OCI-LY7 (cell line): ENCODE measurements at regions not wholly inside any gene's neighbourhood (a gene's known extent, or its start where the extent isn't known, plus 50 kb on each side); places are given as distances from the start of the nearest gene placed in this dataset.

Experiments
- BruUV-seq: library from RNA; stranded (reverse); fragments of 400-500 nt; replicated peaks from 2 replicates; lab custom pipeline; 2021; lab: Mats Ljungman, UMichigan
- CTCF ChIA-PET: fragments of 300-600 bp; sonication (Branson Sonifier 250); formaldehyde crosslinking; loops from one replicate; lab custom pipeline; 2022; ENCODE audit warnings: antibody characterized with exemption; ENCODE audit not compliant: unreplicated experiment; lab: Charles Lee
- POLR2A ChIA-PET: fragments of 300-600 bp; sonication (Branson Sonifier 250); formaldehyde crosslinking; loops from one replicate; lab custom pipeline; 2022; ENCODE audit warnings: antibody characterized with exemption; lab: Charles Lee
- DNase-seq: peaks from one replicate; pipeline ENCODE4 v3.0.0-alpha.2; 2015; ENCODE audit warnings: low spot score
- H2AFZ ChIP-seq: fragments of 200-600 bp; sonication (generic), shearing (Covaris generic); 2 replicates; pipeline ENCODE4 v1.6.1; 2014; ENCODE audit warnings: mild to moderate bottlenecking, antibody characterized with exemption, low read length, moderate library complexity
- H3K27ac ChIP-seq: fragments of 200-600 bp; sonication (generic); 2 replicates; pipeline ENCODE4 v1.5.1; 2014; ENCODE audit warnings: mixed run types, low read depth, mild to moderate bottlenecking, moderate library complexity, low read length, inconsistent platforms; ENCODE audit not compliant: poor library complexity, severe bottlenecking
- H3K36me3 ChIP-seq: fragments of 200-600 bp; sonication (generic); 2 replicates; pipeline ENCODE4 v1.6.1; 2014; ENCODE audit warnings: mild to moderate bottlenecking, antibody characterized with exemption, low read length, moderate library complexity, mixed read lengths; ENCODE audit not compliant: insufficient read depth
- H3K4me1 ChIP-seq: fragments of 200-600 bp; sonication (generic); 2 replicates; pipeline ENCODE4 v1.5.1; 2014; ENCODE audit warnings: mild to moderate bottlenecking, low read length; ENCODE audit not compliant: insufficient read depth, poor library complexity, severe bottlenecking
- H3K4me2 ChIP-seq: fragments of 200-600 bp; sonication (generic); 2 replicates; pipeline ENCODE4 v1.6.1; 2014; ENCODE audit warnings: mild to moderate bottlenecking, low read length
- H3K4me3 ChIP-seq: fragments of 200-600 bp; sonication (generic); 2 replicates; pipeline ENCODE4 v1.5.1; 2014; ENCODE audit warnings: mild to moderate bottlenecking, low read depth, low read length; ENCODE audit not compliant: poor library complexity, severe bottlenecking
- H3K79me2 ChIP-seq: fragments of 200-600 bp; sonication (generic); 2 replicates; pipeline ENCODE4 v1.6.1; 2016; ENCODE audit warnings: low read depth, mild to moderate bottlenecking, low read length, moderate library complexity, mixed read lengths; ENCODE audit not compliant: insufficient read depth
- H3K9me2 ChIP-seq: fragments of 200-600 bp; sonication (generic); 2 replicates; pipeline ENCODE4 v1.6.1; 2016; ENCODE audit warnings: mild to moderate bottlenecking, low read length, mixed read lengths; ENCODE audit not compliant: insufficient read depth
- H3K9me3 ChIP-seq: fragments of 200-600 bp; sonication (generic); 2 replicates; pipeline ENCODE4 v1.6.1; 2014; ENCODE audit warnings: mild to moderate bottlenecking, mixed run types, low read length, mixed read lengths
- H4K20me1 ChIP-seq: fragments of 200-600 bp; sonication (generic); 2 replicates; pipeline ENCODE4 v1.6.1; 2014; ENCODE audit warnings: mild to moderate bottlenecking, antibody characterized with exemption, low read length, moderate library complexity, mixed read lengths; ENCODE audit not compliant: insufficient read depth
- EZH2phosphoT487 ChIP-seq: fragments of 200-600 bp; sonication (generic); IDR thresholded peaks from 2 replicates; pipeline ENCODE4 v1.6.1; 2018; ENCODE audit warnings: low read depth, borderline replicate concordance, mild to moderate bottlenecking, mixed run types, antibody characterized with exemption, low read length, moderate library complexity, mixed read lengths
- intact Hi-C: fragments of 100-400 bp; cut with micrococcal nuclease; formaldehyde crosslinking; loops from one replicate; pipeline ENCODE4 v1.10.0; 2022; ENCODE audit not compliant: unreplicated experiment
- TF ChIP-seq, protein P1 (sequence below): fragments of 200-600 bp; sonication (generic); conservative IDR thresholded peaks from 2 replicates; pipeline ENCODE4 v1.5.1; 2014; ENCODE audit warnings: mild to moderate bottlenecking, antibody characterized with exemption, low read length, moderate library complexity, mixed read lengths

- Histone ChIP-seq H3K27ac (no peak overlapping the region), H2AFZ (no peak overlapping the region), H3K79me2 (no peaks in the 10 kb centered on the region), H3K36me3 (no peaks in the 10 kb centered on the region), H3K4me2 (no peak overlapping the region), H3K9me3 (no peaks in the 10 kb centered on the region), H3K4me1 (no peaks in the 10 kb centered on the region), H4K20me1 (no peaks in the 10 kb centered on the region), H3K9me2 (no peaks in the 10 kb centered on the region), H3K4me3 (no peak overlapping the region)
- TF ChIP-seq, protein P1, sequence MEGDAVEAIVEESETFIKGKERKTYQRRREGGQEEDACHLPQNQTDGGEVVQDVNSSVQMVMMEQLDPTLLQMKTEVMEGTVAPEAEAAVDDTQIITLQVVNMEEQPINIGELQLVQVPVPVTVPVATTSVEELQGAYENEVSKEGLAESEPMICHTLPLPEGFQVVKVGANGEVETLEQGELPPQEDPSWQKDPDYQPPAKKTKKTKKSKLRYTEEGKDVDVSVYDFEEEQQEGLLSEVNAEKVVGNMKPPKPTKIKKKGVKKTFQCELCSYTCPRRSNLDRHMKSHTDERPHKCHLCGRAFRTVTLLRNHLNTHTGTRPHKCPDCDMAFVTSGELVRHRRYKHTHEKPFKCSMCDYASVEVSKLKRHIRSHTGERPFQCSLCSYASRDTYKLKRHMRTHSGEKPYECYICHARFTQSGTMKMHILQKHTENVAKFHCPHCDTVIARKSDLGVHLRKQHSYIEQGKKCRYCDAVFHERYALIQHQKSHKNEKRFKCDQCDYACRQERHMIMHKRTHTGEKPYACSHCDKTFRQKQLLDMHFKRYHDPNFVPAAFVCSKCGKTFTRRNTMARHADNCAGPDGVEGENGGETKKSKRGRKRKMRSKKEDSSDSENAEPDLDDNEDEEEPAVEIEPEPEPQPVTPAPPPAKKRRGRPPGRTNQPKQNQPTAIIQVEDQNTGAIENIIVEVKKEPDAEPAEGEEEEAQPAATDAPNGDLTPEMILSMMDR = no peak
- TF ChIP-seq EZH2phosphoT487 = no peak
- intact Hi-C loops = no loop called here
- no peak for DNase-seq
- POLR2A ChIA-PET = no interaction called here
- CTCF ChIA-PET = no interaction called here
- BruUV-seq = no TSS peak
Measured at GRCh38 chr10:45075826-45076380, 75.2 kb downstream of the ZNF22 start.

- H3K79me2 ChIP-seq = no peaks in the 10 kb centered on the region
- POLR2A ChIA-PET = no interaction called here
- H3K9me2 ChIP-seq = no peaks in the 10 kb centered on the region
- no peak overlapping the region for H3K4me3 ChIP-seq
- H3K36me3 ChIP-seq = no peaks in the 10 kb centered on the region
- no TSS peak for BruUV-seq
- H3K9me3 ChIP-seq = no peaks in the 10 kb centered on the region
- H3K4me2 ChIP-seq = no peak overlapping the region
- H4K20me1 ChIP-seq = no peaks in the 10 kb centered on the region
- TF ChIP-seq, protein P1 = no peak
- TF ChIP-seq EZH2phosphoT487 = no peak
- DNase-seq = no peak
- intact Hi-C loops = no loop called here
- no peak overlapping the region for H2AFZ ChIP-seq
- H3K27ac ChIP-seq = no peak overlapping the region
- CTCF ChIA-PET = no interaction called here
- H3K4me1 ChIP-seq = no peaks in the 10 kb centered on the region
Measured at GRCh38 chr10:45076891-45077290, 76.2 kb downstream of the ZNF22 start.

- H4K20me1 ChIP-seq = no peaks in the 10 kb centered on the region
- H3K27ac ChIP-seq = no peak overlapping the region
- H3K36me3 ChIP-seq = no peaks in the 10 kb centered on the region
- no peak overlapping the region for H2AFZ ChIP-seq
- DNase-seq = no peak
- no peak for TF ChIP-seq EZH2phosphoT487
- TF ChIP-seq, protein P1 = no peak
- H3K9me3 ChIP-seq = no peaks in the 10 kb centered on the region
- no peaks in the 10 kb centered on the region for H3K79me2 ChIP-seq
- BruUV-seq = no TSS peak
- no peak overlapping the region for H3K4me2 ChIP-seq
- intact Hi-C loops = no loop called here
- ChIA-PET CTCF (no interaction called here), POLR2A (no interaction called here)
- no peaks in the 10 kb centered on the region for H3K9me2 ChIP-seq
- no peak overlapping the region for H3K4me3 ChIP-seq
- no peaks in the 10 kb centered on the region for H3K4me1 ChIP-seq
Measured at GRCh38 chr10:45080331-45080730, 79.6 kb downstream of the ZNF22 start.
